Kidney glomerular epithelial cell (primary cell): ENCODE measurements at regions not wholly inside any gene's neighbourhood (a gene's known extent, or its start where the extent isn't known, plus 50 kb on each side); places are given as distances from the start of the nearest gene placed in this dataset.

Experiments used
- DNase-seq: peaks from one replicate; lab custom pipeline; 2025; lab: John Stamatoyannopoulos, UW

GRCh38 chr13:79267560-79267959, 138.5 kb downstream of the RBM26 start:
- DNase-seq = no peak

- no peak for DNase-seq
Observed at GRCh38 chr13:79258489-79258888, 147.6 kb downstream of the RBM26 start.

- no peak for DNase-seq
Observed at GRCh38 chr13:79246578-79246949, 159.5 kb downstream of the RBM26 start.

GRCh38 chr13:79245937-79246577, 160.0 kb downstream of the RBM26 start:
- no peak for DNase-seq

GRCh38 chr13:79241697-79242096, 164.4 kb downstream of the RBM26 start:
- DNase-seq = no peak

- DNase-seq = no peak
Observed at GRCh38 chr13:79237981-79238380, 168.1 kb downstream of the RBM26 start.

GRCh38 chr13:79231887-79232286, 174.2 kb downstream of the RBM26 start:
- no peak for DNase-seq

- no peak for DNase-seq
Observed at GRCh38 chr13:79229761-79230160, 176.3 kb downstream of the RBM26 start.

GRCh38 chr13:79228972-79229371, 177.1 kb downstream of the RBM26 start:
- no peak for DNase-seq

GRCh38 chr13:79227418-79227817, 178.6 kb downstream of the RBM26 start:
- no peak for DNase-seq

GRCh38 chr13:79226938-79227337, 179.1 kb downstream of the RBM26 start:
- no peak for DNase-seq

GRCh38 chr13:79226250-79226649, 179.8 kb downstream of the RBM26 start:
- no peak for DNase-seq

- no peak for DNase-seq
Observed at GRCh38 chr13:79225487-79226232, 180.4 kb downstream of the RBM26 start.

GRCh38 chr13:79222427-79223205, 183.4 kb downstream of the RBM26 start:
- no peak for DNase-seq

GRCh38 chr13:79212064-79212619, 193.9 kb downstream of the RBM26 start:
- no peak for DNase-seq

GRCh38 chr13:79211377-79211776, 194.7 kb downstream of the RBM26 start:
- no peak for DNase-seq

GRCh38 chr13:79197933-79198332, 208.1 kb downstream of the RBM26 start:
- no peak for DNase-seq

GRCh38 chr13:79196843-79197242, 209.2 kb downstream of the RBM26 start:
- DNase-seq = no peak

GRCh38 chr13:79196366-79196765, 209.7 kb downstream of the RBM26 start:
- no peak for DNase-seq

- no peak for DNase-seq
Observed at GRCh38 chr13:79194727-79195126, 211.3 kb downstream of the RBM26 start.

- no peak for DNase-seq
Observed at GRCh38 chr13:79194272-79194671, 211.8 kb downstream of the RBM26 start.

GRCh38 chr13:79191501-79191900, 214.6 kb downstream of the RBM26 start:
- no peak for DNase-seq

GRCh38 chr13:79190932-79191331, 215.1 kb downstream of the RBM26 start:
- DNase-seq = no peak
